ENCODE measurements at regions not wholly inside any gene's neighbourhood (a gene's known extent, or its start where the extent isn't known, plus 50 kb on each side); places are given as distances from the start of the nearest gene placed in this dataset.
A peak's percentile ranks its signal among the peaks of the same experiment; 100 is the strongest.

DNA sequence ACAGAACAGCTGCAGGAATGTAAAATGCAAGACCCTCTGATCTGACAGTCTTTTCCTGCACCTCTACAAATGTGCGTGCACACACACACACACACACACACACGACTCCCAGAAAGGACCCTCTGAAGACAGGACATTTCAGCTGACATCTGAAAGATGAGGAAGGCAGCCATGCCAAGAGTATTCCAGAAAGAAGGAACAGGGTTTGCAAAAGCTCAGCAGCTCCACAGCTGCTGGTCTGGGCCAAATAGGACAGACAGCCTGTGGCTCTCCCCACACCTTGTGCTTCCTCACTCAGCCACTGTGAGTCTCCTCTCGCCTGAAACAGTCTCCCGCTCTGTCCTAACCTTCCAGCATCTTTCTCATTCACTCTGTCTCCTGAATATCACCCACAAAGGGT is 189.0 kb downstream of the PALM2AKAP2 start:
- peaks cover 10% of the 10 kb centered on the region for H3K9me3 Mint-ChIP-seq
- H3K27ac Mint-ChIP-seq: peak overlapping the region; percentile 92
- ChIA-PET POLR2A (interaction anchor here (1.0 to 1.1 kb wide), 2 partner anchors 13 to 81 kb away, joined by 4 to 6 read pairs; no protein-coding TSS in a partner anchor), CTCF (interaction anchor here (1.2 to 2.1 kb wide), 5 partner anchors 10 to 31 kb away, joined by 3 to 5 read pairs (median 4); no protein-coding TSS in a partner anchor)
- peaks cover 17% of the 10 kb centered on the region for H3K36me3 Mint-ChIP-seq (ENCODE audit: low read depth)
- DNase-seq: no peak
- peaks cover 8% of the 10 kb centered on the region for H3K27me3 Mint-ChIP-seq
- H3K4me3 Mint-ChIP-seq: peak overlapping the region; percentile 44
- H3K4me1 Mint-ChIP-seq: peaks cover 77% of the 10 kb centered on the region

DNA sequence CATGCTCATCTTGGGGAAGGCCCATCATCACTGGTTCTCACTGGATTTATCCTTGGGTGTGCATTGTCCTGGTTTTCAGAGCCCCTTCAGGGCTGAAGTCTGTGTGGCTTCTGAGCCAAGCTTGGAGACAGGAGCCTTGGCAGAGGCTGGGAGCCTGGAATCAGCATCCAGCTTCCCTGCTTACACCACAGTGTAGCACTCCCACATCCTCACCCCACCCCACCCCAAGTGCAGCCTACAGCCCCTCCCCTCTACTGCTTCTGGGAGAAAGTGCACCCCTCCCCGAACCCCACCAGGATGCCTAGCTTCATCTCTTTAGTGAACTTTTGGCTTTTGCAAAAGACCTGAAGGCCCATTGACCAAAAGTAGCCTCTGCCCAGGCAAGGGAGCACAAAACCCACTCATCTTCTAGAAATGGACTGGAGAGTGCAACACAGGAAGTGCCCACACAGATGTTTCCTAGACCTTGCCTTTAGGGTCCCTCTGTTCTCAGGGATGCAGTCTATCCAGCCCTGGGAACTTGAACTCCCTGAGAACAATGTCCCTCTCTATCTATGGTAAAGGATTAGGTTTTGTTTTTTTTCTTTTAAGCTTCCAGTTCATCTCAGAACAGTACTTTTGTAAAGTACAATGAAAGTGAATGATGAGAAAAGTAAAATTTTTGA is 189.7 kb downstream of the PALM2AKAP2 start:
- H3K27me3 Mint-ChIP-seq: peaks cover 8% of the 10 kb centered on the region
- peaks cover 82% of the 10 kb centered on the region for H3K4me1 Mint-ChIP-seq
- H3K4me3 Mint-ChIP-seq: no peak overlapping the region
- POLR2A ChIA-PET: no interaction called here
- CTCF ChIA-PET: interaction anchor here (1.4 to 2.1 kb wide), 3 partner anchors 10 to 12 kb away, joined by 3 to 5 read pairs (median 5); no protein-coding TSS in a partner anchor
- H3K27ac Mint-ChIP-seq: peak overlapping the region; percentile 92
- DNase-seq: no peak
- peaks cover 17% of the 10 kb centered on the region for H3K36me3 Mint-ChIP-seq (ENCODE audit: low read depth)
- peaks cover 10% of the 10 kb centered on the region for H3K9me3 Mint-ChIP-seq

DNA sequence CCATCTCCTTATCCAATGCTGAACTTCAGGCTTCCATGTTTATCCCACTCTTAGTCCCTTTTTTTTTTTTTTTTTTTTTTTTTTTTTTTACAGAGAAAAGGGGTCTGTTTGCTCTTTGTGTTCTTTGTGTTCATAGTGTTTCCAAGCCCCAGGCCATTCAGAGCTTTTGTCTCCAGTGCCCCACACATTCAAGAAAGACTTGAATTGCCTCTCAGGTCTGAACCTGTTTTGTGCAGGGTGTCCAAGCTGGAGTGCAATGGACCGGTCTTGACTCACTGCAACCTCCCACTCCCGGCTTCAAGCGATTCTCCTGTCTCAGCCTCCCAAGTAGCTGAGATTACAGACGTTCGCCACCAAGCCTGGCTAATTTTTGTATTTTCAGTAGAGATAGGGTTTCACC is 191.2 kb downstream of the PALM2AKAP2 start:
- no peak for DNase-seq
- Mint-ChIP-seq H3K27ac (no peak overlapping the region), H3K27me3 (peaks cover 3% of the 10 kb centered on the region), H3K9me3 (peaks cover 12% of the 10 kb centered on the region), H3K4me3 (no peak overlapping the region), H3K36me3 (ENCODE audit: low read depth) (peaks cover 11% of the 10 kb centered on the region), H3K4me1 (peaks cover 87% of the 10 kb centered on the region)
- CTCF ChIA-PET: interaction anchor here (0.6 to 1.6 kb wide), 3 partner anchors 8 to 416 kb away, joined by 3 to 6 read pairs (median 3); no protein-coding TSS in a partner anchor
- POLR2A ChIA-PET: no interaction called here

DNA sequence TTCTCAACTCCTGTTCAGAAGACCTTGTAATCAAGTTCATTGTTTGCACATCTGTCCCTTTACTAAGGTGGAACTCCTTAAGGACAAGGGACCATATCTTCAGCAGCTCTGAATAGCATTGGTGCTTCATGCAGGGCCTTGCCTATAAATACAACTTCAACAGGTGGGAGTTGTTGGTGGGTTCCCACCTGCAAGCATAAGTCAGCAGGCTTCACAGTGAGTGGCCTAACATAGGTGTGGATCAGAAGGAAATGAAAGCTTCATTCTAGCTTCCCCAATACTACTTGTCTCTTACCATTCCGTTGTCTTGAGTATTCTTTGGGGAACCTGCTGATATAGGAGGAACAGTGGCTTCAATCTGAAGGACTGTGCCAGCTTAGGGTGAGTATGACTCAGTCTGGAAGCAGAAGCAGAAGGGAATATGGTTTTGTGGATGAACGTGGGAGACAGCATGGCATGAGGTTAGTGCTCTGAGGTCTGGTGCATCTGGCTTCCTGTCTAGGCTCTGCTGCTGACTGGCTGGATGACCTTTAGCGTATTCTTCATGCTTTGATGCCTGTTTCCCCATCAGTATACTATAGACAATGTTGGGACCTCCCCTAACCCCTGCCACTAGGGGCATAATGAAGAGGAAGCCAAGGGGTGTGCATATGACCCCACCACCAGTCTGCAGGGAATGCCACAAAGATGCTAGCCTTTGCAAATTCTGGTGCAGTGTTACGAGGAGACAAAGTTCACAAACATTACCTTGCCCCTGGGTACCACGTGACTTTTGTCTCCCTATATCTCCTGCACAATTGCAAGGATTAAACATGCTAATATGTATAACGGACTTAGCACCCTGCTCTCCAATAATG is 192.3 kb downstream of the PALM2AKAP2 start:
- Mint-ChIP-seq H3K9me3 (peaks cover 12% of the 10 kb centered on the region), H3K27me3 (no peaks in the 10 kb centered on the region), H3K27ac (peak overlapping the region; percentile 66), H3K4me3 (no peak overlapping the region), H3K4me1 (peaks cover 86% of the 10 kb centered on the region), H3K36me3 (ENCODE audit: low read depth) (peaks cover 11% of the 10 kb centered on the region)
- ChIA-PET POLR2A (interaction anchor here (1.0 kb wide), 1 partner anchor 176 kb away, joined by 3 read pairs; no protein-coding TSS in a partner anchor), CTCF (interaction anchor here (1.0 to 1.6 kb wide), 3 partner anchors 9 to 15 kb away, joined by 3 to 6 read pairs (median 3); no protein-coding TSS in a partner anchor)
- no peak for DNase-seq

DNA sequence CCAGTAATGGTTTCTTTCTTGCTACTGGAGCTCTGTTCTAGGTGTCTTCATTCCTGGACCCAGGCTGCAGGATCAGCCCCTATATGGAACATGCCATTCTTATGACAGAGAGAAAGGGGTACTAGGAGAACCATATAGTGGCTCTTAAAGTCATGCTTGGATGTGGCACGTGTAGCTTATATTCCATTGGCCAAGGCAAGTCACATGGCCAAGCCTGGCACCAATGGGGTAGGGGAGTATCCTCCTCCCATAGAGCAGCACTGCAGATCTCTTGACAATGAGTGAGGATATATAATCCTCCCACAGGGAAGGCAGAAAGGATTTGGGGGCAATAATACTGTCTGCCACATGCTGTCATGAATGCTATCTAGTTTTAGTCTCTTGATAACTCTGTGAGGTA is 193.3 kb downstream of the PALM2AKAP2 start:
- ChIA-PET POLR2A (no interaction called here), CTCF (interaction anchor here (1.8 kb wide), 1 partner anchor 84 kb away, joined by 4 read pairs; no protein-coding TSS in a partner anchor)
- peaks cover 76% of the 10 kb centered on the region for H3K4me1 Mint-ChIP-seq
- no peak for DNase-seq
- no peaks in the 10 kb centered on the region for H3K27me3 Mint-ChIP-seq
- peak overlapping the region; percentile 88 for H3K27ac Mint-ChIP-seq
- H3K36me3 Mint-ChIP-seq (ENCODE audit: low read depth): peaks cover 4% of the 10 kb centered on the region
- no peak overlapping the region for H3K4me3 Mint-ChIP-seq
- H3K9me3 Mint-ChIP-seq: peaks cover 6% of the 10 kb centered on the region

DNA sequence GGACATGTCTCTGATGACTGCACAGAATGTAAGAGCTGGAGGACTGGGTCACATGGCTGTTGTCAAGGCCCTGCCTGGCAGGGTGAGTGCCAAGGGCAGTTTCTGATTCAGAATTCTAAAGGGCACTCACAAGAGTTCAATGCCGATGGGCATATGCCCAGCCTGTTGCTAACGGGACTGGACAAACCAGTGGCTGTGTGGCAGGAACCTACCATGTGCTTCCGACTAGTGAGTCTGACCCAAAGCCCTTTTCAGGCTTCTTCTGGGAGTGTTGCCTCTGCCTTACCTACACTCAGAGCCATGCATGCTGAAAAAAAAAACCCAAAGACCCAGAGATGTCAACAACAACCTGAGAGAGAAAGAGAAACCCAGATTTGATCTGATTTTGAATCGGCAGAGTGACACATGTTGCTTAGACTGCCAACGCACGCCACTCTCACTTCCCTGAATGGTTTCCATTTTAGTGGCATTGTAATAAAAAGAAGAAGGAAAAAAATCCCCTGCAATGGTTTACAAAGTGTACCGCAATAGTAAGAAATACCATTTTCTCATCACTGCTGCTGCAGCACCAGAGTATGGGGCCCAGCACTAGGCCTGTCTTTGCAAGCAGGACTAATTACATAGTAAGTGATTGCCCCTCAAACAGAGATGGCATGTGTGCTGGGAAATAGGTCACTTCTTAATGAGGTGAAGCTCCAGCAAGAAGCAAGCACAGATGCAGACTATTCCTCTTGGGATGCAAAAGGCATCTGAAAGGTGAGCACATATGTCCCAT is 194.3 kb downstream of the PALM2AKAP2 start:
- ChIA-PET CTCF (interaction anchor here (0.5 to 2.2 kb wide), 5 partner anchors 10 to 299 kb away, joined by 3 to 6 read pairs (median 4); no protein-coding TSS in a partner anchor), POLR2A (no interaction called here)
- Mint-ChIP-seq H3K4me3 (no peak overlapping the region), H3K36me3 (ENCODE audit: low read depth) (peaks cover 4% of the 10 kb centered on the region), H3K4me1 (peaks cover 66% of the 10 kb centered on the region), H3K27ac (peak overlapping the region; percentile 88), H3K27me3 (no peaks in the 10 kb centered on the region), H3K9me3 (peaks cover 6% of the 10 kb centered on the region)
- DNase-seq: peak; percentile 57

DNA sequence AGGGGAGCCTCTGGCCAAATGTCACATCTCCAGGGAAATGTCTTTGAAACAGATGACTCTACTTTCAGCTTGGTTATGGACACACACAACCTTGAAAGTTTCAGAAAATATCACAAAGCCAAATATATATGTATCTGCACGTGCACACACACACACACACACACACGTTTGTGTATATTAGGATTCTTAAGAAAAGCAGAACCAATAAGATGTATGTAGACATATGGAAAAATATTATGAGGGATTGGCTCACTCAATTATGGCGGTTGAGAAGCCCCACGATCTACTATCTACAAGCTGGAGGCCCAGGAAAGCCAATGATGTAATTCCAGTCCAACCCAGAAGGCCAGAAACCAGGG is 194.9 kb downstream of the PALM2AKAP2 start:
- Mint-ChIP-seq H3K4me1 (peaks cover 60% of the 10 kb centered on the region), H3K27ac (peak overlapping the region; percentile 88), H3K36me3 (ENCODE audit: low read depth) (peaks cover 4% of the 10 kb centered on the region), H3K4me3 (no peak overlapping the region), H3K9me3 (peaks cover 6% of the 10 kb centered on the region), H3K27me3 (no peaks in the 10 kb centered on the region)
- CTCF ChIA-PET: interaction anchor here (0.6 to 2.2 kb wide), 7 partner anchors 17 to 298 kb away, joined by 3 to 6 read pairs (median 3); no protein-coding TSS in a partner anchor
- no peak for DNase-seq
- POLR2A ChIA-PET: no interaction called here

DNA sequence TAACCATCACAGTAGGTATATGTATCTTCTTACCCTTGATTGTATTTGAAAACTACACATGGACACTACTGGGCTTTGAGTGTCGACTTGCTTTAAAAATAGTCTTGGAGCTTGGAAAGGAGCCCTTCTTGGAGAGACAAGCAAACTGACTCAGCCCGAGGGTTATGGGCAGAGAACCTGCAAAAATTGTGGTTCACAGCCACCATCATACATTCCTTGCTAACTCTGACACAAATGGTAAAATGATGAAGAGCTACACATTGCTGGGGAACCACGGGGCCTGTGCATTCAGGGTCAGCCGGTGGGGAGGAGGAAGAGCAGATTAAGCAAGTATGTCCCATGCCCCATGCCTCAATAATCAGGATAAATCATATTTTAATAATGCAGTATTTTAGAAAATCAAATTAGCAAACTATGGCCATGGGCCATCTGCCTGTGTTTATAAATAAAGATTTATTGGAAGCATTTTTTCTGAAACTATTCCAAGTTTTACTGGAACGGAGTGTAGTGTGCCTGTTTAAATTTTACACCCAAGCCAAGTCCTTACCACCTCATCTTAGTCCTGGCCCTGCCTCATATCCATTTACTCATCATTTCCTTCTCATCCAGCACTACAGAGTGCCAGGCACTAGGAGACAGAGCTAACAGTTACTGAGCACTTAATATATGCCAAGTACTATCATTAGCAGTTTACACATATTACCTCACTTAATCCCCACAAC is 195.7 kb downstream of the PALM2AKAP2 start:
- ChIA-PET POLR2A (no interaction called here), CTCF (interaction anchor here (0.6 to 2.2 kb wide), 5 partner anchors 15 to 176 kb away, joined by 3 to 5 read pairs (median 3); no protein-coding TSS in a partner anchor)
- Mint-ChIP-seq H3K36me3 (ENCODE audit: low read depth) (peaks cover 4% of the 10 kb centered on the region), H3K4me1 (peaks cover 53% of the 10 kb centered on the region), H3K4me3 (no peak overlapping the region), H3K27ac (no peak overlapping the region), H3K27me3 (no peaks in the 10 kb centered on the region), H3K9me3 (peaks cover 6% of the 10 kb centered on the region)
- DNase-seq: no peak

DNA sequence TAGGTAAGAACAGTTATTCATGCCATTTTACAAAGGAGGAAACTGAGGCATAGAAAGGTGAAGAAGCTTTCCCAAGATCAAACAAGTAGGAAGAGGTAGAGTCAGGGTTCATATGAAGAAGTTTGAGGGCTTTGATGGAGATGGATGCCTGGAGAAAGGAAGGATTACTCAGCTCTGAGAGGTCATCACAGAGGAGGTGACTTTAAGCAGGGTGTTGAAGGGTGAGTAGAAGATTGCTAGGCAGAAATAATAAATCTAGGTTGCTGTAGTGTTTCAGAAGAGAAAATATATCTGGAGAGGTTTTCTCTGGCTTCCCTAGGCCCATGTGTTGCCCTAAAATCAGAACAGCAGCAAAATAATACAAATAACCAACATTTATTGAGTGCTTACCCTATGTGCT is 196.3 kb downstream of the PALM2AKAP2 start:
- Mint-ChIP-seq H3K4me3 (no peak overlapping the region), H3K36me3 (ENCODE audit: low read depth) (peaks cover 4% of the 10 kb centered on the region), H3K27me3 (no peaks in the 10 kb centered on the region), H3K9me3 (peaks cover 6% of the 10 kb centered on the region), H3K4me1 (peaks cover 53% of the 10 kb centered on the region), H3K27ac (no peak overlapping the region)
- POLR2A ChIA-PET: no interaction called here
- DNase-seq: no peak
- CTCF ChIA-PET: interaction anchor here (1.0 to 2.2 kb wide), 3 partner anchors 15 to 30 kb away, joined by 3 to 5 read pairs (median 3); no protein-coding TSS in a partner anchor

DNA sequence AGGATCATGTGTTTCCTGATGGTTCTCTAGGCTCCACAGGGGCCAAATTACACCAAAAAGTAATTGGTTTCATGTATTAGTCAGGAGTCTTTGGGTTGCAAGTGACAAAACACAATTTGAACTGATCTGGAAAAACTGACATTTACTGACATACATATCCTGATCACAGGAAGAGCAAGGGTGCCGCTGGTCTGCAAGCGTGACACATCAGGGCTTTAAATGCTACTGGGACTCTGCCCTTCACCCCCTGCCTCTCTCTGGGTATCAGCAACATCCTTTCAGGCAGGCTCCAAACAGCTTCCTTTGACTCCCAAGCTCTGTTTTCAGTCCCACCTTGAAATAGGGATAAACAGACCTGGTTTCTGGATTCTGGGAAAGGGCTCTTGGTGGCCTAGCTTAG is 197.5 kb downstream of the PALM2AKAP2 start:
- Mint-ChIP-seq H3K27ac (no peak overlapping the region), H3K27me3 (no peaks in the 10 kb centered on the region), H3K4me3 (no peak overlapping the region), H3K36me3 (ENCODE audit: low read depth) (peaks cover 2% of the 10 kb centered on the region), H3K9me3 (peaks cover 6% of the 10 kb centered on the region), H3K4me1 (peaks cover 42% of the 10 kb centered on the region)
- ChIA-PET CTCF (interaction anchor here (0.7 kb wide), 1 partner anchor 10 kb away, joined by 3 read pairs; no protein-coding TSS in a partner anchor), POLR2A (no interaction called here)
- DNase-seq: no peak

DNA sequence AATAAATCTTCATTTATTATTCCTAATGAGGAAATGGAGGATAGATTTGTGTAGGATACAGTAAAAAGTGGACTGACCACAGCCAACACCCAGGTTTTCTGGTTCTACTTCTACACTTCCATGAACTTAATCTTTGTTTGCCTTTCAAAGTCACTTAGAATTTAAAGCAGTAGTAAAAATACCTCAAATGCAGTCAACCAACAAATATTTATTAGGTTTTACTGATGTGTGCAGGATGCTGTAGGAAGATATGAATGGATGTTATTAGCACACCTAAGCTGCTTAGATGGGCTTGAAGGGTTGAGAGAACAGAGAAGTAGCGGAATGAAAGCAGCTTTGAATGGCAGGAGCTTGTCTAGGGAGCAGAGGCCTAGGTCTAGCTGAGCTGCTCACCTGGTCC is 201.1 kb downstream of the PALM2AKAP2 start:
- Mint-ChIP-seq H3K36me3 (ENCODE audit: low read depth) (no peaks in the 10 kb centered on the region), H3K4me1 (peaks cover 12% of the 10 kb centered on the region), H3K27ac (no peak overlapping the region), H3K4me3 (no peak overlapping the region), H3K27me3 (no peaks in the 10 kb centered on the region), H3K9me3 (peaks cover 2% of the 10 kb centered on the region)
- POLR2A ChIA-PET: no interaction called here
- no peak for DNase-seq
- CTCF ChIA-PET: interaction anchor here (0.8 to 2.4 kb wide), 3 partner anchors 10 to 26 kb away, joined by 3 to 6 read pairs (median 3); no protein-coding TSS in a partner anchor

Data from activated CD4-positive, alpha-beta T cell treated with anti-CD3 and anti-CD28 coated beads, Interleukin-2, amount 10 ng/mL, durations not matched to agents 7 days and 5 days (primary cell).